Smooth muscle cell (in vitro differentiated cells): ENCODE measurements at regions not wholly inside any gene's neighbourhood (a gene's known extent, or its start where the extent isn't known, plus 50 kb on each side); places are given as distances from the start of the nearest gene placed in this dataset.

Experiments used
- DNase-seq: peaks from one replicate; lab custom pipeline; 2025; ENCODE audit not compliant: unreplicated experiment; lab: John Stamatoyannopoulos, UW
- H2AFZ ChIP-seq: fragments of 200-600 bp; sonication (generic); 2 replicates; pipeline ENCODE4 v1.6.0; 2016; ENCODE audit warnings: antibody characterized with exemption, low read depth, mild to moderate bottlenecking
- H3F3A ChIP-seq: fragments of 200-600 bp; sonication (generic); 2 replicates; pipeline ENCODE4 v1.6.0; 2017; ENCODE audit warnings: antibody characterized with exemption, low read depth
- H3K27ac ChIP-seq: fragments of 200-600 bp; sonication (generic); 2 replicates; pipeline ENCODE4 v1.5.1; 2016; ENCODE audit warnings: low read depth, mild to moderate bottlenecking
- H3K27me3 ChIP-seq: fragments of 200-600 bp; sonication (generic); 2 replicates; pipeline ENCODE4 v1.6.1; 2016; ENCODE audit warnings: low read depth, mild to moderate bottlenecking
- H3K36me3 ChIP-seq: fragments of 200-600 bp; sonication (generic); 2 replicates; pipeline ENCODE4 v1.5.1; 2016; ENCODE audit warnings: low read depth
- H3K4me1 ChIP-seq: fragments of 200-600 bp; sonication (generic); 2 replicates; pipeline ENCODE4 v1.5.1; 2016; ENCODE audit warnings: low read depth
- H3K4me2 ChIP-seq: fragments of 200-600 bp; sonication (generic); 2 replicates; pipeline ENCODE4 v1.6.0; 2016; ENCODE audit warnings: mild to moderate bottlenecking
- H3K4me3 ChIP-seq: fragments of 200-600 bp; sonication (generic); 2 replicates; pipeline ENCODE4 v1.5.1; 2016; ENCODE audit warnings: mild to moderate bottlenecking
- H3K79me2 ChIP-seq: fragments of 200-600 bp; sonication (generic); 2 replicates; pipeline ENCODE4 v1.6.0; 2016; ENCODE audit warnings: low read depth, mild to moderate bottlenecking
- H3K9ac ChIP-seq: fragments of 200-600 bp; sonication (generic); 2 replicates; pipeline ENCODE4 v1.6.0; 2016; ENCODE audit warnings: low read depth
- H3K9me3 ChIP-seq: fragments of 200-600 bp; sonication (generic); replicated peaks from 2 replicates; pipeline ENCODE4 v1.5.1; 2016; ENCODE audit warnings: low read depth
- H4K20me1 ChIP-seq: fragments of 200-600 bp; sonication (generic); 2 replicates; pipeline ENCODE4 v1.6.0; 2016; ENCODE audit warnings: low read depth
- CTCF ChIP-seq: fragments of 200-600 bp; sonication (generic); IDR thresholded peaks from 2 replicates; pipeline ENCODE4 v1.5.1; 2017; ENCODE audit warnings: borderline replicate concordance, mild to moderate bottlenecking, antibody characterized with exemption; ENCODE audit not compliant: insufficient read depth, poor library complexity, severe bottlenecking
- WGBS: methylation state at CpG from one replicate; pipeline ENCODE4 v1.1.7; 2016; ENCODE audit warnings: low lambda C conversion rate; 5-methylcytosine and 5-hydroxymethylcytosine counted together

GRCh38 chr4:152106781-152107321, 346.0 kb upstream of the GATB start:
- DNase-seq: no peak
- no peaks in the 10 kb centered on the region for H4K20me1 ChIP-seq
- no peaks in the 10 kb centered on the region for H3K36me3 ChIP-seq
- no peak overlapping the region for H3K4me3 ChIP-seq
- H3K27ac ChIP-seq: peak overlapping the region; percentile 72
- no peak overlapping the region for H3K9ac ChIP-seq
- no peak for TF ChIP-seq CTCF
- peaks cover 4% of the 10 kb centered on the region for H3K27me3 ChIP-seq
- 94% methylated on average over 6 of the region's 6 CpGs for WGBS
- H3F3A ChIP-seq: no peaks in the 10 kb centered on the region
- peak overlapping the region; percentile 50 for H3K4me2 ChIP-seq
- no peaks in the 10 kb centered on the region for H3K9me3 ChIP-seq
- peak overlapping the region; percentile 12 for H2AFZ ChIP-seq
- H3K4me1 ChIP-seq: no peaks in the 10 kb centered on the region
- H3K79me2 ChIP-seq: no peaks in the 10 kb centered on the region

- Histone ChIP-seq H3K9me3 (no peaks in the 10 kb centered on the region), H3K27ac (peak overlapping the region; percentile 81), H3K27me3 (peaks cover 4% of the 10 kb centered on the region), H3K4me1 (no peaks in the 10 kb centered on the region), H2AFZ (peak overlapping the region; percentile 12), H3F3A (no peaks in the 10 kb centered on the region), H3K4me3 (no peak overlapping the region), H3K79me2 (no peaks in the 10 kb centered on the region), H4K20me1 (no peaks in the 10 kb centered on the region), H3K4me2 (peak overlapping the region; percentile 50), H3K36me3 (no peaks in the 10 kb centered on the region), H3K9ac (no peak overlapping the region)
- WGBS: 33% methylated on average over 6 of the region's 6 CpGs
- TF ChIP-seq CTCF: no peak
- peak; percentile 18 for DNase-seq
Observed at GRCh38 chr4:152106113-152106763, 345.4 kb upstream of the GATB start.

GRCh38 chr4:152104901-152105357, 344.1 kb upstream of the GATB start:
- Histone ChIP-seq H3K79me2 (no peaks in the 10 kb centered on the region), H4K20me1 (no peaks in the 10 kb centered on the region), H3K4me2 (no peak overlapping the region), H3K27me3 (peaks cover 4% of the 10 kb centered on the region), H2AFZ (no peak overlapping the region), H3K9ac (no peak overlapping the region), H3F3A (no peaks in the 10 kb centered on the region), H3K27ac (no peak overlapping the region), H3K4me3 (no peak overlapping the region), H3K4me1 (no peaks in the 10 kb centered on the region), H3K36me3 (no peaks in the 10 kb centered on the region), H3K9me3 (no peaks in the 10 kb centered on the region)
- TF ChIP-seq CTCF: no peak
- 82% methylated on average over 9 of the region's 9 CpGs for WGBS
- no peak for DNase-seq

GRCh38 chr4:152104356-152104755, 343.5 kb upstream of the GATB start:
- Histone ChIP-seq H3K4me1 (no peaks in the 10 kb centered on the region), H3K9ac (no peak overlapping the region), H3K27me3 (peaks cover 4% of the 10 kb centered on the region), H3F3A (no peaks in the 10 kb centered on the region), H3K4me3 (no peak overlapping the region), H3K79me2 (no peaks in the 10 kb centered on the region), H2AFZ (no peak overlapping the region), H4K20me1 (no peaks in the 10 kb centered on the region), H3K36me3 (no peaks in the 10 kb centered on the region), H3K4me2 (no peak overlapping the region), H3K27ac (no peak overlapping the region), H3K9me3 (no peaks in the 10 kb centered on the region)
- TF ChIP-seq CTCF: no peak
- DNase-seq: no peak
- 91% methylated on average over 8 of the region's 8 CpGs for WGBS
